ENCODE measurements at regions not wholly inside any gene's neighbourhood (a gene's known extent, or its start where the extent isn't known, plus 50 kb on each side); places are given as distances from the start of the nearest gene placed in this dataset.

- DNase-seq (ENCODE audit: low read depth in 6 of 9, low spot score in 9 of 9), result no peak
- no peaks in the 10 kb centered on the region for H3K36me3 ChIP-seq (ENCODE audit: control insufficient read depth in 2 of 2, insufficient read depth in 2 of 2, low read length in 1 of 2)
- peaks cover 0 to 2% of the 10 kb centered on the region in 2 donors for H3K9me3 ChIP-seq (ENCODE audit: control insufficient read depth in 2 of 2, insufficient read depth in 1 of 2, low read length in 1 of 2)
- no peaks in the 10 kb centered on the region for H3K27me3 ChIP-seq (ENCODE audit: control insufficient read depth in 2 of 2, insufficient read depth in 1 of 2, low read length in 1 of 2)
- no peaks in the 10 kb centered on the region for H3K4me1 ChIP-seq (ENCODE audit: control insufficient read depth in 2 of 2, insufficient read depth in 2 of 2, low read length in 2 of 2)
- 91% methylated on average over 7 of the region's 7 CpGs for WGBS
- no peak overlapping the region for H3K27ac ChIP-seq (ENCODE audit: low read depth in 1 of 2, low read length in 1 of 2)
- H3K4me3 ChIP-seq (ENCODE audit: low read length in 2 of 2), result no peak overlapping the region
Observed at GRCh38 chr11:116548256-116548655, 224.5 kb downstream of the BUD13 start.

GRCh38 chr11:116547571-116547970 lies 225.2 kb downstream of the BUD13 start:
- WGBS, result 59% methylated on average over 2 of the region's 2 CpGs
- Histone ChIP-seq H3K27me3 (ENCODE audit: control insufficient read depth in 2 of 2, insufficient read depth in 1 of 2, low read length in 1 of 2) (no peaks in the 10 kb centered on the region), H3K27ac (ENCODE audit: low read depth in 1 of 2, low read length in 1 of 2) (no peak overlapping the region), H3K9me3 (ENCODE audit: control insufficient read depth in 2 of 2, insufficient read depth in 1 of 2, low read length in 1 of 2) (peaks cover 0 to 2% of the 10 kb centered on the region in 2 donors), H3K36me3 (ENCODE audit: control insufficient read depth in 2 of 2, insufficient read depth in 2 of 2, low read length in 1 of 2) (no peaks in the 10 kb centered on the region), H3K4me1 (ENCODE audit: control insufficient read depth in 2 of 2, insufficient read depth in 2 of 2, low read length in 2 of 2) (no peaks in the 10 kb centered on the region), H3K4me3 (ENCODE audit: low read length in 2 of 2) (no peak overlapping the region)
- no peak for DNase-seq (ENCODE audit: low read depth in 6 of 9, low spot score in 9 of 9)

DNA sequence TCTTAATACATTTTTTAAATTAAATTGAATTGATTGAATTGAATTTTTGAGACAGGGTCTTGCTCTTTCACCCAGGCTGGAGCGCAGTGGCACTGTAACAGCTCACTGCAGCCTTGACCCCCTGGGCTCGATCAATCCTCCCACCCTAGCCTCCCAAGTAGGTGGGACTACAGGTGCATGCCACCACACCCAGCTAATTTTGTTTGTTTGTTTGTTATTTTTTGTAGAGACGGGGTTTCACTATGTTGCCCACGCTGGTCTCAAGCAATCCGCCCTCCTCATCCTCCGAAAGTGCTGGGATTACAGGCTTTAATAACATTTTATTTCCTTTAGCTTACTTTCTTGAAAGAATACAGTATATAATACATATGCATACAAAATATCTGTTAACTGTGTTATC lies 226.9 kb downstream of the BUD13 start:
- Histone ChIP-seq H3K9me3 (ENCODE audit: control insufficient read depth in 2 of 2, insufficient read depth in 1 of 2, low read length in 1 of 2) (peaks cover 0 to 2% of the 10 kb centered on the region in 2 donors), H3K4me1 (ENCODE audit: control insufficient read depth in 2 of 2, insufficient read depth in 2 of 2, low read length in 2 of 2) (peaks cover 0 to 4% of the 10 kb centered on the region in 2 donors), H3K27ac (ENCODE audit: low read depth in 1 of 2, low read length in 1 of 2) (no peak overlapping the region), H3K4me3 (ENCODE audit: low read length in 2 of 2) (no peak overlapping the region), H3K36me3 (ENCODE audit: control insufficient read depth in 2 of 2, insufficient read depth in 2 of 2, low read length in 1 of 2) (no peaks in the 10 kb centered on the region), H3K27me3 (ENCODE audit: control insufficient read depth in 2 of 2, insufficient read depth in 1 of 2, low read length in 1 of 2) (no peaks in the 10 kb centered on the region)
- no peak for DNase-seq (ENCODE audit: low read depth in 6 of 9, low spot score in 9 of 9)
- WGBS, result 96% methylated on average over 6 of the region's 6 CpGs

DNA sequence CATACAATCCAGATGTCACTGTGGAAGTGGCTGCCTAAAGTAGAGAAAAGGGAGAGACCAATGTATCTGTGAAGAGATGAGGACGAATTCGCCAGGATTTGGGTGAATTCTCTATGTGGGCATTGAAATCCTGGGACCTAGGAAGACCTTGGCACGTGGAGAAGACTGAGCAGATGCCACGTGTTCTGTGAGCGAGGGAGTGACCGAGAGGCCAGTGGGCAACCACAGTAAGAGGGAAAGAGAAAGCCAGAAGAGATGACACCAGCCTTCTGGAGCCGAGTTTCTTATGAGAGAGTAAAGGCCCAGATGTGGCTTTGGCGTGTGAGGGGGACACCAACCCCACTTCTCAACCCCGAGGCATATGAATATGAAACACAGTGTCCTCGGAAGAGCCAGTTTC lies 228.1 kb downstream of the BUD13 start:
- no peaks in the 10 kb centered on the region for H3K36me3 ChIP-seq (ENCODE audit: control insufficient read depth in 2 of 2, insufficient read depth in 2 of 2, low read length in 1 of 2)
- no peaks in the 10 kb centered on the region for H3K27me3 ChIP-seq (ENCODE audit: control insufficient read depth in 2 of 2, insufficient read depth in 1 of 2, low read length in 1 of 2)
- H3K27ac ChIP-seq (ENCODE audit: low read depth in 1 of 2, low read length in 1 of 2), result no peak overlapping the region
- peaks cover 0 to 2% of the 10 kb centered on the region in 2 donors for H3K9me3 ChIP-seq (ENCODE audit: control insufficient read depth in 2 of 2, insufficient read depth in 1 of 2, low read length in 1 of 2)
- peaks cover 0 to 4% of the 10 kb centered on the region in 2 donors for H3K4me1 ChIP-seq (ENCODE audit: control insufficient read depth in 2 of 2, insufficient read depth in 2 of 2, low read length in 2 of 2)
- no peak for DNase-seq (ENCODE audit: low read depth in 6 of 9, low spot score in 9 of 9)
- WGBS, result 90% methylated on average over 10 of the region's 10 CpGs
- H3K4me3 ChIP-seq (ENCODE audit: low read length in 2 of 2), result no peak overlapping the region

- Histone ChIP-seq H3K4me1 (ENCODE audit: control insufficient read depth in 2 of 2, insufficient read depth in 2 of 2, low read length in 2 of 2) (peaks cover 0 to 4% of the 10 kb centered on the region in 2 donors), H3K27me3 (ENCODE audit: control insufficient read depth in 2 of 2, insufficient read depth in 1 of 2, low read length in 1 of 2) (no peaks in the 10 kb centered on the region), H3K4me3 (ENCODE audit: low read length in 2 of 2) (no peak overlapping the region), H3K36me3 (ENCODE audit: control insufficient read depth in 2 of 2, insufficient read depth in 2 of 2, low read length in 1 of 2) (no peaks in the 10 kb centered on the region), H3K27ac (ENCODE audit: low read depth in 1 of 2, low read length in 1 of 2) (no peak overlapping the region), H3K9me3 (ENCODE audit: control insufficient read depth in 2 of 2, insufficient read depth in 1 of 2, low read length in 1 of 2) (peaks cover 0 to 1% of the 10 kb centered on the region in 2 donors)
- 94% methylated on average over 4 of the region's 4 CpGs for WGBS
- no peak for DNase-seq (ENCODE audit: low read depth in 6 of 9, low spot score in 9 of 9)
Observed at GRCh38 chr11:116543911-116544475, 228.8 kb downstream of the BUD13 start.

GRCh38 chr11:116543099-116543498 lies 229.7 kb downstream of the BUD13 start:
- no peak for DNase-seq (ENCODE audit: low read depth in 6 of 9, low spot score in 9 of 9)
- peaks cover 0 to 4% of the 10 kb centered on the region in 2 donors for H3K4me1 ChIP-seq (ENCODE audit: control insufficient read depth in 2 of 2, insufficient read depth in 2 of 2, low read length in 2 of 2)
- no peak overlapping the region for H3K4me3 ChIP-seq (ENCODE audit: low read length in 2 of 2)
- H3K9me3 ChIP-seq (ENCODE audit: control insufficient read depth in 2 of 2, insufficient read depth in 1 of 2, low read length in 1 of 2), result no peaks in the 10 kb centered on the region
- 78% methylated on average over 4 of the region's 4 CpGs for WGBS
- H3K36me3 ChIP-seq (ENCODE audit: control insufficient read depth in 2 of 2, insufficient read depth in 2 of 2, low read length in 1 of 2), result no peaks in the 10 kb centered on the region
- no peaks in the 10 kb centered on the region for H3K27me3 ChIP-seq (ENCODE audit: control insufficient read depth in 2 of 2, insufficient read depth in 1 of 2, low read length in 1 of 2)
- no peak overlapping the region for H3K27ac ChIP-seq (ENCODE audit: low read depth in 1 of 2, low read length in 1 of 2)

- peaks cover 0 to 2% of the 10 kb centered on the region in 2 donors for H3K27me3 ChIP-seq (ENCODE audit: control insufficient read depth in 2 of 2, insufficient read depth in 1 of 2, low read length in 1 of 2)
- DNase-seq (ENCODE audit: low read depth in 6 of 9, low spot score in 9 of 9), result no peak
- peaks cover 0 to 4% of the 10 kb centered on the region in 2 donors for H3K4me1 ChIP-seq (ENCODE audit: control insufficient read depth in 2 of 2, insufficient read depth in 2 of 2, low read length in 2 of 2)
- H3K4me3 ChIP-seq (ENCODE audit: low read length in 2 of 2), result no peak overlapping the region
- no peak overlapping the region for H3K27ac ChIP-seq (ENCODE audit: low read depth in 1 of 2, low read length in 1 of 2)
- no peaks in the 10 kb centered on the region for H3K9me3 ChIP-seq (ENCODE audit: control insufficient read depth in 2 of 2, insufficient read depth in 1 of 2, low read length in 1 of 2)
- WGBS, result 95% methylated on average over 6 of the region's 6 CpGs
- no peaks in the 10 kb centered on the region for H3K36me3 ChIP-seq (ENCODE audit: control insufficient read depth in 2 of 2, insufficient read depth in 2 of 2, low read length in 1 of 2)
Observed at GRCh38 chr11:116542406-116542805, 230.4 kb downstream of the BUD13 start.

DNA sequence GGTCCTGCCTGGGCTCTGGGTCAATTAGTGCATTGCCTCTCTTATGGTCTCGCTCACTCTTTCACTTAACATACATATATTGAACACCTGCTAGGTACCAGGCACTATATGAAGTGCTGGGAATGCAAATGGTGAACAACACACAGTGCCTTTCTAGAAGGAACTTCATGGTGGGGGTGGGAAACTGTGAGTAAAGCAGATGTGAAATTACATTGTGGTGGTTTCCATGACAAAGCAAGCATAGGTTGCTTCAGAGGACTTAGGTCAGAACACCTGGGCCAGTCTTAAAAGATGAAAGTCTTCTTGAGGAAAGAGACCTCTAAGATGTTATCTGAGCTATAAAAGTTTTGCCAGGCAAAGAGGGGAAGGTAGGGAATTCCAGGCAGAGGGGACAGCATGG lies 231.3 kb downstream of the BUD13 start:
- peaks cover 0 to 3% of the 10 kb centered on the region in 2 donors for H3K27me3 ChIP-seq (ENCODE audit: control insufficient read depth in 2 of 2, insufficient read depth in 1 of 2, low read length in 1 of 2)
- WGBS, result 89% methylated on average over 1 of the region's 1 CpG
- H3K4me3 ChIP-seq (ENCODE audit: low read length in 2 of 2), result no peak overlapping the region
- no peaks in the 10 kb centered on the region for H3K36me3 ChIP-seq (ENCODE audit: control insufficient read depth in 2 of 2, insufficient read depth in 2 of 2, low read length in 1 of 2)
- no peak for DNase-seq (ENCODE audit: low read depth in 6 of 9, low spot score in 9 of 9)
- H3K4me1 ChIP-seq (ENCODE audit: control insufficient read depth in 2 of 2, insufficient read depth in 2 of 2, low read length in 2 of 2), result peaks cover 0 to 4% of the 10 kb centered on the region in 2 donors
- H3K27ac ChIP-seq (ENCODE audit: low read depth in 1 of 2, low read length in 1 of 2), result no peak overlapping the region
- H3K9me3 ChIP-seq (ENCODE audit: control insufficient read depth in 2 of 2, insufficient read depth in 1 of 2, low read length in 1 of 2), result no peaks in the 10 kb centered on the region

DNA sequence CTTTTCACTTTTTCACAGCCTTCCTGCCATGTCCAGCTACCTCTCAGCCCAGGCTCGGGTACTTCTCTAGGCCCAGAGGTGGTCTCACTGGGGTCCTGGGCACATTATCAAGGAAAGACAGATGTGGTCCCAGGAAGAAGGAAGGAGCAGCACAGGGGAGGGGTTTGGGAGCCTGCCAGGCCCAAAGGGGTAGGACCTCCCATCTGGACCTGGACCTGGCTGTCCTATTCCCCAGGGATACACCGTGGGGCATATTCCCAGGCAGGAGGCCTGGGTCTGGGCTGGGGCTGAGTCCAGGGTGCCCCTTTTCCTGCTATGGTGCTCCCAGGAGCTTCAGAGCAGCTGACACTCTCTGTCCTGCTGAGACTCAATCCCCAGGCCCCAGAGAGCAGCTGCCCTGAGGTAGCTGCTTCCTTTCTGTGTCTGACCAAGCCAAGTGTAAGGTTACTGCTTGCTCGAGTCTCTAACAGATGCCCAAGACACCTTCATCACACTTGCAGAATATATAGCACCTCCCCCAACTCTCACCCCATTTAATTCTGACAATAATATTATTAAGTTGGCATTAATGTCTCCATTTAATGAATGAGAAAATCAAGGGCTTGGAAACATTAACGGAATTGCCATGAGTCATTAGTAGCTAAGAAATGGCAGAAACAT lies 232.0 kb downstream of the BUD13 start:
- WGBS, result 83% methylated on average over 4 of the region's 4 CpGs
- peaks cover 0 to 4% of the 10 kb centered on the region in 2 donors for H3K4me1 ChIP-seq (ENCODE audit: control insufficient read depth in 2 of 2, insufficient read depth in 2 of 2, low read length in 2 of 2)
- no peak overlapping the region for H3K27ac ChIP-seq (ENCODE audit: low read depth in 1 of 2, low read length in 1 of 2)
- H3K4me3 ChIP-seq (ENCODE audit: low read length in 2 of 2), result no peak overlapping the region
- H3K9me3 ChIP-seq (ENCODE audit: control insufficient read depth in 2 of 2, insufficient read depth in 1 of 2, low read length in 1 of 2), result no peaks in the 10 kb centered on the region
- DNase-seq (ENCODE audit: low read depth in 6 of 9, low spot score in 9 of 9), result no peak
- peaks cover 0 to 6% of the 10 kb centered on the region in 2 donors for H3K27me3 ChIP-seq (ENCODE audit: control insufficient read depth in 2 of 2, insufficient read depth in 1 of 2, low read length in 1 of 2)
- H3K36me3 ChIP-seq (ENCODE audit: control insufficient read depth in 2 of 2, insufficient read depth in 2 of 2, low read length in 1 of 2), result no peaks in the 10 kb centered on the region

All from thymus (tissue), 11 donors.